GM19238 (cell line): ENCODE measurements at regions not wholly inside any gene's neighbourhood (a gene's known extent, or its start where the extent isn't known, plus 50 kb on each side); places are given as distances from the start of the nearest gene placed in this dataset.

ENCODE experiments used
- DNase-seq: peaks from one replicate; pipeline ENCODE4 v3.0.0; 2011; ENCODE audit warnings: low spot score; ENCODE audit not compliant: insufficient read length

GRCh38 chr3:117600666-117601065 is 891.1 kb downstream of the TUSC7 start:
- no peak for DNase-seq

DNA sequence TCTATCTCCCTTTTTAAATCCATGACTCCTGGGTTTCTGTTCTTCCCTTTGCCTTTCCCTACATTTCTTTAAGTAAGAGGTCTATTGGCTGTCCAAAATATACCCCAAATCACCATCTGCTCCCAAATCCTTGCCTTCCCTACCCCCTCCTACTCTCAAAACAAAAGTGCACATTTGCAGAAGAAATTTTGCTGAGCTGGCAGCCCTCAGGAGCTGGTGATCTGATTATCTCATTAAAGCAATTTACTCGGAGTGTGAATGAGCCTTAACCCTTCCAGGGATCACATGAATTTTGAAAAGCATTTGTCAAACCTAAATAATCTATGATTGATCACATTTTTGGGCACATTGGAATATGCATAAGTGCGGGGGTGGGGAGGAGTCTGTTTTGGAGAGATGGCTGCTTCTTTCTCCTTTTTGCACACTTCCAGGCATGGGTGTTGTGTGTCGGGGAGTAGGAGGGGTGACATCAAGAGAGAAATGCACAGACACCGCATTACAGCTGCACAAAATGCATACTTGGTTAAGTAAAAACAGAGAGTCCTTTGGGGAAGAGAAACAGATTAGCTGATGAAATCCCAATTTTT is 892.6 kb downstream of the TUSC7 start:
- no peak for DNase-seq

- no peak for DNase-seq
Observed at GRCh38 chr3:117603097-117603496, 893.5 kb downstream of the TUSC7 start.

- no peak for DNase-seq
Observed at GRCh38 chr3:117606866-117607265, 897.3 kb downstream of the TUSC7 start.

- no peak for DNase-seq
Observed at GRCh38 chr3:117609330-117609729, 899.8 kb downstream of the TUSC7 start.

- no peak for DNase-seq
Observed at GRCh38 chr3:117610156-117610555, 900.6 kb downstream of the TUSC7 start.

DNA sequence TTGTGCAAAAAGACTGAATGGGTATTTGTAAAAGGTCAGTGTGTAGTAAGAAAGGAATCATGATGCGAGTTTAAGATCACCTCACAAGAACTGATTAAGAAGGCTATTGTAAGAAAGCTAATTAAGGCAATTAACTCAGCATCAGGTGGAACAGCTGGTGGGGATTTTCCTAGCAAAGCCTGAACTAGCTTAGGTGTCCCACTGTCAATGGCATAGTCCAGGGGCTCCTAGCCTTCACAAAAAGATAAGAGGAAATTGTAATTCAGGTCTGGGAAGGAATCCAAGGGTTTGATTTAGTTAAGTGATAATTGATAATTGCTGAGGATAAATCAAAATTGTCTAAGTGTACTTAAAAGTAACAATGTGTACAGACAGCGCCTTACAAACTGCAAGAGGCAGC is 901.6 kb downstream of the TUSC7 start:
- no peak for DNase-seq

DNA sequence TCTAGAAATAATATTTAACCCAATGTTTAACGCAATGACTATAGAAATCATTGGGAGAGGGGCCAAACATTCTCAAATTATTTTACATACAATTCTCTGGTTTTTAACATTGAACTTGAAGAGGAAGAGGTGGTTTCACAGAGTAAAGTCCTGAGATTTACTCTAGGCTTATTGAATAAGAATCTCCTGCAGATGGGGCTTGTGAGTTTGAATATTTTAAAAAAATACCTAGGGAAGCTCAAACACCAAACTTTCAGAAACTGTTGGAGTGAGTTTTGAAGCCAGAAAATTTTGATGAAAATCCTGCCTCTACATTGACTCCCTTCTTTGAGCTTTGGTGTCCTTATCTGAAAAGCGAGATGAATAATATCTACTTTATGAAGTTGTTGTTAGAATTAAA is 906.6 kb downstream of the TUSC7 start:
- DNase-seq = no peak

GRCh38 chr3:117617906-117618305 is 908.3 kb downstream of the TUSC7 start:
- DNase-seq = no peak

DNA sequence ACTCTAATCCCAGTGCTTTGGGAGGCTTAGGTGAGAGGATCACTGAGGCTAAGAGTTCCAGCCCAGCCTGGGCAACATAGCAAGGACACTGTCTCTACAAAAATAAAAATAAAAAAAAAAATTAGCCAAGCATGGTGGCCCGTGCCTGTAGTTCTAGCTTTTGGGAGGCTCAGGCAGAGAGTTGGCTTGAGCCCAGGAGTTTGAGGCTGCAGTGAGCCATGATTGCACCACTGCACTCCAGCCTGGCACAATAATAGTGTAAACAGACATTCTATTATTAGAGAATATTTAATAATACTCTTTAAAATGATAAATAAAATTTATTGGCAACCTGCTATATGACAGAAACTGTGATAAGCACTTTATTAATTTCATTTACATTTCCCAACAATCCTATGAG is 908.9 kb downstream of the TUSC7 start:
- DNase-seq = no peak

DNA sequence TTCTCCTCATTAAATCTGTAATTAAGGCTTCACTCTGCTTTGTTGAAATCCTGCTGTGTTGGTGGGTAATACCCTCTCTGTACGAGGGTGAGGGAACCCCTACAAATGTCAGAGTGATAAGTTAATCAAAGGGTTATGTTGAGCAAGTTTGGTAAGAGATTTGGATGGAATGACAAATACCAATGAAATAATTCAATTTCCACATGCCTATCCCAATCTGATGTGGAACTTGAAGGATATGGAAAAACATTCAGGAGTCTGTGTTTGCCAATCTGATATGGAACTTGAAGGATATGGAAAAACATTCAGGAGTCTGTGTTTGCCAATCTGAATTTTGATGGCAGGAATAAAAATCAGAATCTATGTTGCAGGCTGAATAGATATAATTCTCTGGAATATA is 910.2 kb downstream of the TUSC7 start:
- DNase-seq = no peak

- no peak for DNase-seq
Observed at GRCh38 chr3:117622171-117622841, 912.7 kb downstream of the TUSC7 start.

- no peak for DNase-seq
Observed at GRCh38 chr3:117624424-117624823, 914.8 kb downstream of the TUSC7 start.

DNA sequence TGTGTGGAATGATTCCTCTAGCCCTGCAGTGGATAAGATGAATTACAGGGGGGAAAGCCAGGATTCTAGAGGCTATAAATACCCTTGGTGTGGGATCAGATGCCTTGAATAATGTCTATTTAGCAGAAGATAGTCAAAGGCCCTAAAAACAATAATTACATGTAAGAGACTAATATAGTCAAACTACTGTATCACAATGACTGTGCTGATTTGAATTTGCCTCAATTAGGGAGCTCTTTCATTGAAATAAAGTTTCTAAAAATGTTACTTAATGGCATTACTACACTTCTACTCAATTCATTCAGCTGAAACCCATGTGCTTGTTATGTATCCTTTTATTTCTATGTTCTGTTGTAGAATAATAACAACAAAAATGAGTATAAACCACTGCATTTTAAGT is 915.6 kb downstream of the TUSC7 start:
- DNase-seq = no peak

GRCh38 chr3:117626577-117626976 is 917.0 kb downstream of the TUSC7 start:
- DNase-seq = no peak

- DNase-seq = no peak
Observed at GRCh38 chr3:117628823-117629291, 919.3 kb downstream of the TUSC7 start.

DNA sequence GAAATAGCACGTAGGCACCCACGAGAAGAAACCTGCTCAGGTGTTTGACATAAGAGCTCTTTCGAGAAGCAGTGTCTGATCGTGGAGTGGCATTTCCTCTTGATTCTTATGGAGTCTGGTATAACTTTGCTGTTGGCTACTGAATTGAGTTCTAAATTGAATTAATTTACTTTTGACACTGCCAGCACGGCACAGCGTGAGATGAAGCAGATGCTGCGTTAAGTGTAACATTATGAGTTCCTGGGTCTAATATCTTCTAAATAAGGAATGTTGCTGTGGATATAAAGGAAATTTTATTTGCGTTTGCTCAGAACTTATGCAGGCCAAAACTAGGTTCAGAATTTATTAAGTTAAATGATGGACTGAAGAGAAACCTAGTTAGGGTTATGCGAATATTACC is 919.9 kb downstream of the TUSC7 start:
- no peak for DNase-seq

GRCh38 chr3:117630469-117630868 is 920.9 kb downstream of the TUSC7 start:
- no peak for DNase-seq

DNA sequence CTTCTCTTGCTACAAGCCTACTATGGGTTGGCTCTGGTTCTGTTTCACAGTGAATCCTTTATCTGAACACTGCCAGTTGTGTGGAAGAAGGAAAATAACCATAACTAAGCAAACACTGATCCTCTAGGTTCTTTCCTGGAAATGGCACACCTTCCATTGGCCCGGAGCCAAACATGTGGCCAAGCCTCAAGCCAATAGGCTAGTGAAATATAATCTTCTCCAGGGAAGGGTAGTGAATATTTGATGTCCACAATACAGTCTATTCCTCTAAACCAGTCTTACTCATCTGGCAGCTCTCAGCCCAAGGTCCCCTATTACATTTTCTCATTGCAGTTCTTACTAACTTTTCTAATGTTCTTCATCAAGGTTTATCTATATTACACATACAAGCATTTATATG is 921.3 kb downstream of the TUSC7 start:
- no peak for DNase-seq

- no peak for DNase-seq
Observed at GRCh38 chr3:117631781-117632180, 922.2 kb downstream of the TUSC7 start.

DNA sequence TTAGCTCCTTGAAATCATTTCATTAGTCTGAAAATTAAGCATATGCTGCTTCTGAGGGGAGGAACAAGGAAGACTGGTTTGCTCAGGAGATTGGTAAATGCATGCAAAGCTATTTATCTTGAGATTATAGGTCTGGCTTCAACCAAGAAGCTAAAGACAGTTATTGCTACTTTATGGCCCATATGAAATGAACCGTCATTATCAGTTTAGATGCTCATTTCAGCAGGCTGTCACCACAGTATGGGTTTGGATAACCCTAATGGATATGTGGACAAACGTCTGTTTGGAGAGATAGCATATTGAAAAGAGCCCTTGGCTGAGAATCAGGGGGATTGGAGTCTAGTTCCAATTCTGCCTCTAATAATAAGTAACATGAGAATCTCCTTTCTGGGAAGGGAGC is 922.6 kb downstream of the TUSC7 start:
- DNase-seq = no peak

- no peak for DNase-seq
Observed at GRCh38 chr3:117633207-117633606, 923.6 kb downstream of the TUSC7 start.

DNA sequence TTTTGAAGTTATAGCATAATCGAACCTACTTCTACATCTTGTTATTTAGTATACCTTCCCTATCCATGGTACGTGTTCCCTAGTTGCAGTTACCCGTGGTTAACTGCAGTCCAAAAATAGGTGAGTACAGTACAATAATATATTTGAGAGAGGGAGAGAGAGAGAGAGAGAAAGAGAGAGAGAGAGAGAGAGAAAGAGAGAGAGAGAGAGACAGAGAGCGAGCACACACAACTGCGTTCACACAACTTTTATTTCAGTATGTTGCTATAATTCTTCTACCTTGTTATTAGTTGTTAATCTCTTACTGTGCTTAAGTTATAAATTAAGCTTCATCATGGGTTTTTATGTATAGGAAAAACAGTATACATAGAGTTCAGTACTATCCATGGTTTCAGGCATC is 928.1 kb downstream of the TUSC7 start:
- DNase-seq = no peak
